ENCODE measurements at regions not wholly inside any gene's neighbourhood (a gene's known extent, or its start where the extent isn't known, plus 50 kb on each side); places are given as distances from the start of the nearest gene placed in this dataset.

- Histone ChIP-seq H3K9me3 (no peaks in the 10 kb centered on the region), H3K4me1 (no peaks in the 10 kb centered on the region), H3K4me3 (no peak overlapping the region), H3K27ac (no peak overlapping the region), H3K36me3 (no peaks in the 10 kb centered on the region), H3K27me3 (no peaks in the 10 kb centered on the region)
- intact Hi-C loops (cut with DNase I): no loop called here
- TF ChIP-seq, protein P1, sequence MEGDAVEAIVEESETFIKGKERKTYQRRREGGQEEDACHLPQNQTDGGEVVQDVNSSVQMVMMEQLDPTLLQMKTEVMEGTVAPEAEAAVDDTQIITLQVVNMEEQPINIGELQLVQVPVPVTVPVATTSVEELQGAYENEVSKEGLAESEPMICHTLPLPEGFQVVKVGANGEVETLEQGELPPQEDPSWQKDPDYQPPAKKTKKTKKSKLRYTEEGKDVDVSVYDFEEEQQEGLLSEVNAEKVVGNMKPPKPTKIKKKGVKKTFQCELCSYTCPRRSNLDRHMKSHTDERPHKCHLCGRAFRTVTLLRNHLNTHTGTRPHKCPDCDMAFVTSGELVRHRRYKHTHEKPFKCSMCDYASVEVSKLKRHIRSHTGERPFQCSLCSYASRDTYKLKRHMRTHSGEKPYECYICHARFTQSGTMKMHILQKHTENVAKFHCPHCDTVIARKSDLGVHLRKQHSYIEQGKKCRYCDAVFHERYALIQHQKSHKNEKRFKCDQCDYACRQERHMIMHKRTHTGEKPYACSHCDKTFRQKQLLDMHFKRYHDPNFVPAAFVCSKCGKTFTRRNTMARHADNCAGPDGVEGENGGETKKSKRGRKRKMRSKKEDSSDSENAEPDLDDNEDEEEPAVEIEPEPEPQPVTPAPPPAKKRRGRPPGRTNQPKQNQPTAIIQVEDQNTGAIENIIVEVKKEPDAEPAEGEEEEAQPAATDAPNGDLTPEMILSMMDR (IDR thresholded peaks at IDR 0.05): no peak
- TF ChIP-seq POLR2AphosphoS5 (IDR thresholded peaks at IDR 0.05): no peak
- TF ChIP-seq POLR2A (IDR thresholded peaks at IDR 0.05): no peak
- no peak for TF ChIP-seq EP300 (IDR thresholded peaks at IDR 0.05)
- DNase-seq: no peak
- WGBS, 2 donors: 75 to 83% methylated on average over 8 of the region's 8 CpGs
Measured at GRCh38 chr14:34104489-34105397, 153.9 kb upstream of the EGLN3 start.

- DNase-seq: no peak
- TF ChIP-seq POLR2A (IDR thresholded peaks at IDR 0.05) (no peak), EP300 (IDR thresholded peaks at IDR 0.05) (no peak), POLR2AphosphoS5 (IDR thresholded peaks at IDR 0.05) (no peak)
- TF ChIP-seq, protein P1 (IDR thresholded peaks at IDR 0.05): no peak
- Histone ChIP-seq H3K4me1 (peaks cover 0 to 5% (median 0%) of the 10 kb centered on the region in 4 donors), H3K4me3 (no peak overlapping the region), H3K27me3 (no peaks in the 10 kb centered on the region), H3K36me3 (no peaks in the 10 kb centered on the region), H3K9me3 (no peaks in the 10 kb centered on the region), H3K27ac (no peak overlapping the region)
- intact Hi-C loops (cut with DNase I): no loop called here
- WGBS, 2 donors: 93 to 94% methylated on average over 4 of the region's 4 CpGs
Measured at GRCh38 chr14:34103176-34103575, 152.3 kb upstream of the EGLN3 start.

- no peak for DNase-seq
- Histone ChIP-seq H3K4me1 (peaks cover 0 to 5% (median 0%) of the 10 kb centered on the region in 4 donors), H3K27ac (no peak overlapping the region), H3K4me3 (no peak overlapping the region), H3K9me3 (no peaks in the 10 kb centered on the region), H3K36me3 (no peaks in the 10 kb centered on the region), H3K27me3 (no peaks in the 10 kb centered on the region)
- 23 to 74% methylated on average over 5 of the region's 5 CpGs for WGBS, 2 donors
- intact Hi-C loops (cut with DNase I): loop anchor here (2.0 kb wide), 1 partner anchor 261 kb away; no protein-coding TSS in a partner anchor
- TF ChIP-seq, protein P1 (IDR thresholded peaks at IDR 0.05): no peak
- TF ChIP-seq EP300 (IDR thresholded peaks at IDR 0.05) (no peak), POLR2AphosphoS5 (IDR thresholded peaks at IDR 0.05) (no peak), POLR2A (IDR thresholded peaks at IDR 0.05) (no peak)
Measured at GRCh38 chr14:34099635-34100034, 148.8 kb upstream of the EGLN3 start.

DNA sequence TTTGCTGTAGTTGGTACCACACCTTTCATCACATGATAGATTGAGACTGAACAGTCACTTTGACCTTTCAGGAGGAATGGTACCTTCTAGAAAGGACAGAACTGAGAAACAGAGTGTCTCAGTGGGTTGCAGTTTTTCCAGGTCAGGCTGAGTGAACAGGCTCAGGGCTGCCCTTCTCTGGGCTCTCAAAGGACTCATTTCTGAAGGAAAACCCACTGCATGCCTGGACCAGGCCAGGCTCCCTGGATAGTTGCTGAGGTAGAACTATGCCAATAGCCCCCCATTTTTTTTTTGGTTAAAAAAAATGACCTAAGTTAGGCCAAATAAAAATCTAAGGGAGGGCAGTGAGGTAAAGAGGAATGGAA, 148.1 kb upstream of the EGLN3 start:
- intact Hi-C loops (cut with DNase I): loop anchor here (2.0 kb wide), 1 partner anchor 260 kb away; no protein-coding TSS in a partner anchor
- no peak for DNase-seq
- Histone ChIP-seq H3K4me3 (no peak overlapping the region), H3K4me1 (peaks cover 0 to 5% (median 0%) of the 10 kb centered on the region in 4 donors), H3K36me3 (no peaks in the 10 kb centered on the region), H3K27ac (no peak overlapping the region), H3K27me3 (no peaks in the 10 kb centered on the region), H3K9me3 (no peaks in the 10 kb centered on the region)
- TF ChIP-seq POLR2A (IDR thresholded peaks at IDR 0.05): no peak
- TF ChIP-seq POLR2AphosphoS5 (IDR thresholded peaks at IDR 0.05): no peak
- TF ChIP-seq, protein P1 (IDR thresholded peaks at IDR 0.05): no peak
- TF ChIP-seq EP300 (IDR thresholded peaks at IDR 0.05): no peak
